ENCODE measurements at regions not wholly inside any gene's neighbourhood (a gene's known extent, or its start where the extent isn't known, plus 50 kb on each side); places are given as distances from the start of the nearest gene placed in this dataset.
"Not testable (repeated sequence)": the region's sequence is repeated elsewhere in the genome, so short reads cannot be mapped to it uniquely, and the experiment has no call there.

DNA sequence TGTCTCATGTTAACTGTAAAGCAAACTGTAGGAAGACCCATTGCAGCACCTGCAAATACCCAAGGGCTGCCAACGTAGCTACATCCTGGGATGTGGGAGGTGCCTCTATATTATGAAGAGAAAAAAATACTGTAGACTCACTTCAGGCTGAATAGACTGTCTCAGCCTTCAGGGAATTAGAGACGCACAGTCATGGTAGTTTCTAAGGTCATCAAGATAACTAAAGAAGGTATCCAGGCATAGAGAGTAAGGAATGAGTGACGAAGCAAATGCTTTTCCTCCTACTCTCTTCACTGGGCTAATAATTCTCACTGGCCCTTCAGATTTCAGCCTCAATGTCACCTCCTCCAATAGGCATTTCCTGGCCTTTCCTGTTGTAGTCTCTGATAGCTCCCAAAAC is 121.6 kb upstream of the ECI2 start:
- TF ChIP-seq, protein P1, sequence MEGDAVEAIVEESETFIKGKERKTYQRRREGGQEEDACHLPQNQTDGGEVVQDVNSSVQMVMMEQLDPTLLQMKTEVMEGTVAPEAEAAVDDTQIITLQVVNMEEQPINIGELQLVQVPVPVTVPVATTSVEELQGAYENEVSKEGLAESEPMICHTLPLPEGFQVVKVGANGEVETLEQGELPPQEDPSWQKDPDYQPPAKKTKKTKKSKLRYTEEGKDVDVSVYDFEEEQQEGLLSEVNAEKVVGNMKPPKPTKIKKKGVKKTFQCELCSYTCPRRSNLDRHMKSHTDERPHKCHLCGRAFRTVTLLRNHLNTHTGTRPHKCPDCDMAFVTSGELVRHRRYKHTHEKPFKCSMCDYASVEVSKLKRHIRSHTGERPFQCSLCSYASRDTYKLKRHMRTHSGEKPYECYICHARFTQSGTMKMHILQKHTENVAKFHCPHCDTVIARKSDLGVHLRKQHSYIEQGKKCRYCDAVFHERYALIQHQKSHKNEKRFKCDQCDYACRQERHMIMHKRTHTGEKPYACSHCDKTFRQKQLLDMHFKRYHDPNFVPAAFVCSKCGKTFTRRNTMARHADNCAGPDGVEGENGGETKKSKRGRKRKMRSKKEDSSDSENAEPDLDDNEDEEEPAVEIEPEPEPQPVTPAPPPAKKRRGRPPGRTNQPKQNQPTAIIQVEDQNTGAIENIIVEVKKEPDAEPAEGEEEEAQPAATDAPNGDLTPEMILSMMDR (IDR thresholded peaks at IDR 0.05; ENCODE audit: low read length): no peak
- TF ChIP-seq EZH2 (IDR thresholded peaks at IDR 0.05; ENCODE audit: borderline replicate concordance, low read length): no peak
- Histone ChIP-seq H3K4me1 (ENCODE audit: insufficient read depth, low read length, severe bottlenecking) (no peaks in the 10 kb centered on the region), H3K36me3 (ENCODE audit: insufficient read depth, low read length) (no peaks in the 10 kb centered on the region), H3K27ac (ENCODE audit: low read depth, low read length, poor library complexity, severe bottlenecking) (no peak overlapping the region), H3K4me2 (ENCODE audit: low read length) (no peak overlapping the region), H3K9me2 (ENCODE audit: low read depth, low read length) (no peaks in the 10 kb centered on the region), H3K4me3 (ENCODE audit: low read depth, low read length, poor library complexity, severe bottlenecking) (no peak overlapping the region), H3F3A (ENCODE audit: insufficient read depth, low read length) (no peaks in the 10 kb centered on the region), H4K20me1 (ENCODE audit: insufficient read depth, low read length) (no peaks in the 10 kb centered on the region), H2AFZ (ENCODE audit: low read length) (no peak overlapping the region), H3K79me2 (ENCODE audit: insufficient read depth, low read length) (no peaks in the 10 kb centered on the region), H3K27me3 (ENCODE audit: insufficient read depth, low read length) (no peaks in the 10 kb centered on the region), H3K9me3 (ENCODE audit: low read length) (no peaks in the 10 kb centered on the region), H3K9ac (ENCODE audit: low read length) (no peak overlapping the region)

DNA sequence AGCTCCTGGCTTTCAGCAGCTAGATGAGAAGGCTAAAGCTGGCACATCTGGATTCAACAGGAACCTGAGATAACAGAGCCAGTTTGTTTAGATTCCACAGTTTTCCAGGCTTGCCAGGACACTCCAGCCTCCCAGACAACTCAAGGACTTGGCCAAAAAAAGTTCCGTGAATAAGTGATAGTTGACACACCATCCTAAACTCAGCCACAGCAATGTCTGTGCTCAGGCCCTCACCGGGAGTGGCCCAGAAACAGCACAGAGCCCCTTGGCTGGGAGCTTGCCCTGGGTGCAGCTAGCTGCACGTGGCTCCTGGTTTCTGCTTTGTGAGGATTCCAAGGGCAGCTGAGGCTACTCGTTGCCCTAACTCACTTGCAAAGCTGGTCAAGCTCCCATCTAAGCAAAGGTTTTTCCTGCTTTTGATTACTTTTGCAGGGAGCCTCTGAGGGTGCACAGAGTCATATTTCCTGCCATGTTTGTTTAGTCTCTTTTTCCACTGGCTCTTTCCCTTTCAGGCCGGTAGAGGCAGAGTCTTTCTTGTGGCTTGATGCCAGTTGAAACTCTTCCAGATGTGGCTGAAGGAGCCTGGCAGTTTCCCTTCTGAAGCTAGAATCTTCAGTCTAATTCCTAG is 118.3 kb upstream of the ECI2 start:
- Histone ChIP-seq H3K27me3 (ENCODE audit: insufficient read depth, low read length) (no peaks in the 10 kb centered on the region), H2AFZ (ENCODE audit: low read length) (no peak overlapping the region), H3K9me3 (ENCODE audit: low read length) (no peaks in the 10 kb centered on the region), H3K9ac (ENCODE audit: low read length) (no peak overlapping the region), H3K27ac (ENCODE audit: low read depth, low read length, poor library complexity, severe bottlenecking) (no peak overlapping the region), H3K9me2 (ENCODE audit: low read depth, low read length) (peaks cover 2% of the 10 kb centered on the region; the same call in 1 of the 2 replicates), H3K4me1 (ENCODE audit: insufficient read depth, low read length, severe bottlenecking) (no peaks in the 10 kb centered on the region), H3K4me2 (ENCODE audit: low read length) (no peak overlapping the region), H3K4me3 (ENCODE audit: low read depth, low read length, poor library complexity, severe bottlenecking) (no peak overlapping the region), H3F3A (ENCODE audit: insufficient read depth, low read length) (no peaks in the 10 kb centered on the region), H3K36me3 (ENCODE audit: insufficient read depth, low read length) (no peaks in the 10 kb centered on the region), H3K79me2 (ENCODE audit: insufficient read depth, low read length) (no peaks in the 10 kb centered on the region), H4K20me1 (ENCODE audit: insufficient read depth, low read length) (no peaks in the 10 kb centered on the region)
- TF ChIP-seq, protein P1 (IDR thresholded peaks at IDR 0.05; ENCODE audit: low read length): no peak
- TF ChIP-seq EZH2 (IDR thresholded peaks at IDR 0.05; ENCODE audit: borderline replicate concordance, low read length): no peak

DNA sequence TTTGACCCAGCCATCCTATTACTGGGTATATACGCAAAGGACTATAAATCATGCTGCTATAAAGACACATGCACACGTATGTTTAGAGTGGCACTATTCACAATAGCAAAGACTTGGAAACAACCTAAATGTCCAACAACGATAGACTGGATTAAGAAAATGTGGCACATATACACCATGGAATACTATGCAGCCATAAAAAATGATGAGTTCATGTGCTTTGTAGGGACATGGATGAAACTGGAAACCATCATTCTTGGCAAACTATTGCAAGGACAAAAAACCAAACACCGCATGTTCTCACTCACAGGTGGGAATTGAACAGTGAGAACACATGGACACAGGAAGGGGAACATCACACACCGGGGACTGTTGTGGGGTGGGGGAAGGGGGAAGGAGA is 117.1 kb upstream of the ECI2 start:
- H3K9me3 ChIP-seq (ENCODE audit: low read length); H2AFZ ChIP-seq (ENCODE audit: low read length); H3K4me2 ChIP-seq (ENCODE audit: low read length); H3K27me3 ChIP-seq (ENCODE audit: insufficient read depth, low read length); H3K27ac ChIP-seq (ENCODE audit: low read depth, low read length, poor library complexity, severe bottlenecking); H3K36me3 ChIP-seq (ENCODE audit: insufficient read depth, low read length); H3K9me2 ChIP-seq (ENCODE audit: low read depth, low read length); H3K9ac ChIP-seq (ENCODE audit: low read length); H3K4me3 ChIP-seq (ENCODE audit: low read depth, low read length, poor library complexity, severe bottlenecking); H3K79me2 ChIP-seq (ENCODE audit: insufficient read depth, low read length); H3F3A ChIP-seq (ENCODE audit: insufficient read depth, low read length); H4K20me1 ChIP-seq (ENCODE audit: insufficient read depth, low read length); H3K4me1 ChIP-seq (ENCODE audit: insufficient read depth, low read length, severe bottlenecking): not testable (repeated sequence)

DNA sequence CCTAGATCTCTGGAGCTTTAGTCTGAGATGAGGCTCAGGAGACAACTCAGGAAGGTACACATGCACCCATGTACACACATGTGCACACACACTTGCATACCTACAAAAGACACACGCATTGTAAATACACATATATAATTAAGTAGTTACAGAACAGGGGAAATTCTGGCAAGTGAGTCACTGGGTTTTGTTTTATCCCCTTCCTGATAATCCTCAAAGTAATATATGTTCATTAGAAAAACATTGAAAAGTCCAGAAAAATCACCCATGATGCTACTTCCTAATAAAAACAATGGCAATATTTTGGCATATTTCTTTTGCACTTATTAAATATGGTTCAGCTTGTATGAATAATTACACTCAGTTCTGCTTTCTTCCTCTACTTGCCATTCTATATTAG is 115.3 kb upstream of the ECI2 start:
- H3K9ac ChIP-seq (ENCODE audit: low read length): no peak overlapping the region
- no peak overlapping the region for H3K4me2 ChIP-seq (ENCODE audit: low read length)
- no peak for TF ChIP-seq EZH2 (IDR thresholded peaks at IDR 0.05; ENCODE audit: borderline replicate concordance, low read length)
- TF ChIP-seq, protein P1 (IDR thresholded peaks at IDR 0.05; ENCODE audit: low read length): no peak
- H3K36me3 ChIP-seq (ENCODE audit: insufficient read depth, low read length): no peaks in the 10 kb centered on the region; the same call in 1 of the 2 replicates
- H3K9me3 ChIP-seq (ENCODE audit: low read length): no peaks in the 10 kb centered on the region
- H2AFZ ChIP-seq (ENCODE audit: low read length): no peak overlapping the region
- no peaks in the 10 kb centered on the region for H3K27me3 ChIP-seq (ENCODE audit: insufficient read depth, low read length)
- peaks cover 2% of the 10 kb centered on the region; the same call in 1 of the 2 replicates for H3K9me2 ChIP-seq (ENCODE audit: low read depth, low read length)
- H3K27ac ChIP-seq (ENCODE audit: low read depth, low read length, poor library complexity, severe bottlenecking): no peak overlapping the region
- H3K4me3 ChIP-seq (ENCODE audit: low read depth, low read length, poor library complexity, severe bottlenecking): no peak overlapping the region
- no peaks in the 10 kb centered on the region for H3K79me2 ChIP-seq (ENCODE audit: insufficient read depth, low read length)
- no peaks in the 10 kb centered on the region for H3K4me1 ChIP-seq (ENCODE audit: insufficient read depth, low read length, severe bottlenecking)
- H3F3A ChIP-seq (ENCODE audit: insufficient read depth, low read length): no peaks in the 10 kb centered on the region
- H4K20me1 ChIP-seq (ENCODE audit: insufficient read depth, low read length): no peaks in the 10 kb centered on the region

DNA sequence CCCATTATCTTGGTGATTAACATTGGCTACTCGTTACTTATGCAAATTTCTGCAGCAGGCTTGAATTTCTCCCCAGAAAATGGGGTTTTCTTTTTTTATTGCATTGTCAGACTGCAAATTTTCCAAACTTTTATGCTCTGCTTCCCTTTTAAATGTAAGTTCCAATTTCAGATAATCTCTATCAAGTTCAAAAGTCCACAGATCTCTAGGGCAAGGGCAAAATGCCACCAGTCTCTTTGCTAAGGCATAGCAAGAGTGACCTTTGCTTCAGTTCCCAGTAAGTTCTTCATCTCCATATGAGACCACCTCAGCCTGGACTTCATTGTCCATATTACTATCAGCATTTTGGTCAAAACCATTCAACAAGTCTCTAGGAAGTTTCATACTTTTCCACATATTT is 108.5 kb upstream of the ECI2 start:
- H3K36me3 ChIP-seq (ENCODE audit: insufficient read depth, low read length); H3K4me3 ChIP-seq (ENCODE audit: low read depth, low read length, poor library complexity, severe bottlenecking); H3K9ac ChIP-seq (ENCODE audit: low read length); H3K27me3 ChIP-seq (ENCODE audit: insufficient read depth, low read length); H2AFZ ChIP-seq (ENCODE audit: low read length); H4K20me1 ChIP-seq (ENCODE audit: insufficient read depth, low read length); H3K27ac ChIP-seq (ENCODE audit: low read depth, low read length, poor library complexity, severe bottlenecking); H3F3A ChIP-seq (ENCODE audit: insufficient read depth, low read length); H3K4me2 ChIP-seq (ENCODE audit: low read length); H3K9me2 ChIP-seq (ENCODE audit: low read depth, low read length); H3K79me2 ChIP-seq (ENCODE audit: insufficient read depth, low read length); H3K9me3 ChIP-seq (ENCODE audit: low read length); H3K4me1 ChIP-seq (ENCODE audit: insufficient read depth, low read length, severe bottlenecking): not testable (repeated sequence)

Measured in OCI-LY1 (cell line).